ENCODE measurements at regions not wholly inside any gene's neighbourhood (a gene's known extent, or its start where the extent isn't known, plus 50 kb on each side); places are given as distances from the start of the nearest gene placed in this dataset.

- Histone ChIP-seq H3K36me3 (no peaks in the 10 kb centered on the region), H3K4me1 (no peaks in the 10 kb centered on the region), H3K27ac (no peak overlapping the region), H3K27me3 (no peaks in the 10 kb centered on the region), H3K4me3 (no peak overlapping the region), H3K9me3 (no peaks in the 10 kb centered on the region)
- no peak for TF ChIP-seq CTCF (IDR thresholded peaks at IDR 0.05)
- TF ChIP-seq POLR2AphosphoS5 (IDR thresholded peaks at IDR 0.05) = no peak
- TF ChIP-seq POLR2A (IDR thresholded peaks at IDR 0.05) = no peak
- no peak for DNase-seq (ENCODE audit: low spot score in 2 of 2)
- intact Hi-C loops (cut with DNase I; ENCODE audit: low total_unique reads) = no loop called here
Observed at GRCh38 chr12:24232531-24232930, 283.1 kb upstream of the SOX5 start.

GRCh38 chr12:24231298-24231697, 281.8 kb upstream of the SOX5 start:
- intact Hi-C loops (cut with DNase I; ENCODE audit: low total_unique reads) = no loop called here
- no peak for DNase-seq (ENCODE audit: low spot score in 2 of 2)
- Histone ChIP-seq H3K36me3 (no peaks in the 10 kb centered on the region), H3K27me3 (no peaks in the 10 kb centered on the region), H3K4me3 (no peak overlapping the region), H3K9me3 (no peaks in the 10 kb centered on the region), H3K4me1 (no peaks in the 10 kb centered on the region), H3K27ac (no peak overlapping the region)
- TF ChIP-seq CTCF (IDR thresholded peaks at IDR 0.05) = no peak
- TF ChIP-seq POLR2A (IDR thresholded peaks at IDR 0.05) = no peak
- no peak for TF ChIP-seq POLR2AphosphoS5 (IDR thresholded peaks at IDR 0.05)

- no peaks in the 10 kb centered on the region for H3K4me1 ChIP-seq
- H3K4me3 ChIP-seq = no peak overlapping the region
- H3K36me3 ChIP-seq = no peaks in the 10 kb centered on the region
- no peaks in the 10 kb centered on the region for H3K9me3 ChIP-seq
- intact Hi-C loops (cut with DNase I; ENCODE audit: low total_unique reads) = no loop called here
- no peak for TF ChIP-seq CTCF (IDR thresholded peaks at IDR 0.05)
- TF ChIP-seq POLR2AphosphoS5 (IDR thresholded peaks at IDR 0.05) = no peak
- TF ChIP-seq POLR2A (IDR thresholded peaks at IDR 0.05) = no peak
- DNase-seq (ENCODE audit: low spot score in 2 of 2) = no peak
- no peak overlapping the region for H3K27ac ChIP-seq
- no peaks in the 10 kb centered on the region for H3K27me3 ChIP-seq
Observed at GRCh38 chr12:24230061-24230701, 280.7 kb upstream of the SOX5 start.

GRCh38 chr12:24229031-24229700, 279.7 kb upstream of the SOX5 start:
- no peak for DNase-seq (ENCODE audit: low spot score in 2 of 2)
- H3K36me3 ChIP-seq = no peaks in the 10 kb centered on the region
- TF ChIP-seq CTCF (IDR thresholded peaks at IDR 0.05) = no peak
- intact Hi-C loops (cut with DNase I; ENCODE audit: low total_unique reads) = no loop called here
- H3K27me3 ChIP-seq = no peaks in the 10 kb centered on the region
- no peaks in the 10 kb centered on the region for H3K4me1 ChIP-seq
- no peak overlapping the region for H3K4me3 ChIP-seq
- H3K9me3 ChIP-seq = no peaks in the 10 kb centered on the region
- no peak overlapping the region for H3K27ac ChIP-seq

- DNase-seq (ENCODE audit: low spot score in 2 of 2) = no peak
- no peaks in the 10 kb centered on the region for H3K36me3 ChIP-seq
- no peaks in the 10 kb centered on the region for H3K27me3 ChIP-seq
- no peaks in the 10 kb centered on the region for H3K4me1 ChIP-seq
- TF ChIP-seq POLR2AphosphoS5 (IDR thresholded peaks at IDR 0.05) (no peak), CTCF (IDR thresholded peaks at IDR 0.05) (no peak), POLR2A (IDR thresholded peaks at IDR 0.05) (no peak)
- no peak overlapping the region for H3K27ac ChIP-seq
- no peak overlapping the region for H3K4me3 ChIP-seq
- intact Hi-C loops (cut with DNase I; ENCODE audit: low total_unique reads) = no loop called here
- no peaks in the 10 kb centered on the region for H3K9me3 ChIP-seq
Observed at GRCh38 chr12:24228371-24228770, 278.9 kb upstream of the SOX5 start.

All from breast epithelium (tissue), 4 donors.